Adrenal gland (tissue), 9 donors: ENCODE measurements at regions not wholly inside any gene's neighbourhood (a gene's known extent, or its start where the extent isn't known, plus 50 kb on each side); places are given as distances from the start of the nearest gene placed in this dataset.

ENCODE experiments used
- DNase-seq, 7 donors: peaks; one replicate each; pipeline ENCODE4 v3.0.0-alpha.2; 2019 to 2020
- H3K27ac ChIP-seq, 5 donors: fragments of 200-600 bp; sonication (generic) in 4 of 5; 1 replicate in 3 of 5; 2 replicates in 2 of 5; pipeline versions ENCODE4 v1.5.1 to v1.8.0; 2016 to 2020; ENCODE audit warnings: mild to moderate bottlenecking in 1 of 5
- H3K27me3 ChIP-seq: fragments of 200-600 bp; 2 replicates; pipeline ENCODE4 v1.8.0; 2021
- H3K36me3 ChIP-seq, 2 donors: fragments of 200-600 bp; replicated peaks in 1 of 2; 1 replicate in 1 of 2; 2 replicates in 1 of 2; pipeline versions ENCODE4 v1.5.1 to v1.8.0; 2018 to 2022
- H3K4me1 ChIP-seq, 2 donors: fragments of 200-600 bp; replicated peaks in 1 of 2; 1 replicate in 1 of 2; 2 replicates in 1 of 2; pipeline versions ENCODE4 v1.5.1 to v1.8.0; 2018 to 2021
- H3K4me3 ChIP-seq, 4 donors: fragments of 200-600 bp; sonication (generic) in 3 of 4; one replicate each; pipeline ENCODE4 v1.5.1; 2016 to 2018
- H3K9me3 ChIP-seq, 3 donors: fragments of 200-600 bp; sonication (generic) in 1 of 3; replicated peaks in 1 of 3; 1 replicate in 2 of 3; 2 replicates in 1 of 3; pipeline versions ENCODE4 v1.5.1 to v1.8.0; 2016 to 2021
- CTCF ChIP-seq, 6 experiments: fragments of 450-650 bp in 4 of 6; fragments of 200-600 bp in 2 of 6; sonication (generic) in 1 of 6; IDR thresholded peaks; 1 replicate in 5 of 6; 2 replicates in 1 of 6; pipeline versions ENCODE4 v1.5.1 to v1.8.0; 2016 to 2021; ENCODE audit warnings: antibody characterized with exemption in 6 of 6, mild to moderate bottlenecking in 2 of 6, moderate library complexity in 1 of 6
- POLR2A ChIP-seq, 2 donors: fragments of 450-650 bp; IDR thresholded peaks; one replicate each; pipeline ENCODE4 v1.6.1; 2017; ENCODE audit warnings: antibody characterized with exemption in 2 of 2, mild to moderate bottlenecking in 2 of 2, moderate library complexity in 1 of 2
- WGBS, 4 donors: extraction: QIAGEN DNeasy Blood & Tissue Kit in 2 of 4; methylation state at CpG; one replicate each; pipeline versions ENCODE4 v1.1.5 to v1.1.7; 2013 to 2017; 5-methylcytosine and 5-hydroxymethylcytosine counted together
- intact Hi-C, 2 donors: fragments of 100-400 bp; cut with DNase I; formaldehyde crosslinking; loops; one replicate each; pipeline versions ENCODE4 v1.14.1 to v1.15.0; 2022 to 2023
- microRNA counts, 2 donors: library from miRNA; unstranded; fragments of <30 nt; microRNA quantifications; one replicate each; lab custom pipeline; 2016
- microRNA-seq, 3 donors: library from miRNA; unstranded; fragments of <30 nt; microRNA quantifications; one replicate each; pipeline ENCODE4, GENCODE V29; 2017 to 2020
- small RNA-seq, 2 donors: library from RNA; depleted of rRNA; stranded (forward); fragments of <200 nt; gene quantifications; one replicate each; pipeline ENCODE3, GENCODE V24; 2016
- donor health status: healthy with polysubstance abuse.
- donor health status: Bipolar disorder and iron deficiency.
- donor health status: DM: yes; HTN: yes; CAD: no.
- donor health status: DM: no; HTN: no; CAD: no.
- donor health status: DM: no; HTN: no; CAD: no.

GRCh38 chr4:65737672-65738071 lies 67.4 kb upstream of the EPHA5 start:
- no peak overlapping the region for H3K27ac ChIP-seq
- no peaks in the 10 kb centered on the region for H3K4me1 ChIP-seq
- H3K4me3 ChIP-seq = no peak overlapping the region
- no peak for DNase-seq
- no peaks in the 10 kb centered on the region for H3K9me3 ChIP-seq
- H3K36me3 ChIP-seq = no peaks in the 10 kb centered on the region
- intact Hi-C loops = no loop called here
- TF ChIP-seq POLR2A (IDR thresholded peaks at IDR 0.05) (no peak), CTCF (IDR thresholded peaks at IDR 0.05) (no peak)
- WGBS, 4 donors = 55 to 64% (median 57%) methylated on average over 4 of the region's 4 CpGs
- no peaks in the 10 kb centered on the region for H3K27me3 ChIP-seq

- no peak overlapping the region for H3K27ac ChIP-seq
- H3K4me1 ChIP-seq = no peaks in the 10 kb centered on the region
- no peak for DNase-seq
- no peaks in the 10 kb centered on the region for H3K27me3 ChIP-seq
- H3K36me3 ChIP-seq = no peaks in the 10 kb centered on the region
- TF ChIP-seq POLR2A (IDR thresholded peaks at IDR 0.05) = no peak
- no peak for TF ChIP-seq CTCF (IDR thresholded peaks at IDR 0.05)
- no peaks in the 10 kb centered on the region for H3K9me3 ChIP-seq
- intact Hi-C loops = no loop called here
- WGBS, 4 donors = 43 to 72% (median 71%) methylated on average over 2 to 5 of the region's 5 CpGs
- no peak overlapping the region for H3K4me3 ChIP-seq
Observed at GRCh38 chr4:65724973-65725372, 54.7 kb upstream of the EPHA5 start.

MicroRNAs encoded in the stretch of these regions (microRNA counts, 767-probe panel; counts per million panel counts)
- microRNA hsa-miR-1269a (lab: Ali Mortazavi, UCI) = 0 counts per million in 2 donors

Small RNAs in the stretch of these regions (microRNA-seq; reads per million reads assigned to microRNA genes)
- gene MIR1269A = 0 to 0.45 (median 0) reads per million in 3 donors

Small RNAs in the stretch of these regions (small RNA-seq; reads per million reads assigned to genes)
- gene MIR1269A (0 to 4.0 reads per million in 2 donors), gene RNU2-40P (0 reads per million in 2 donors), gene RNU6-699P (0 reads per million in 2 donors)
